DOHH2 (cell line): ENCODE measurements at regions not wholly inside any gene's neighbourhood (a gene's known extent, or its start where the extent isn't known, plus 50 kb on each side); places are given as distances from the start of the nearest gene placed in this dataset.

Experiments used
- EZH2phosphoT487 ChIP-seq: fragments of 200-600 bp; sonication (generic); IDR thresholded peaks from 2 replicates; pipeline ENCODE4 v1.6.1; 2017; ENCODE audit warnings: borderline replicate concordance, mild to moderate bottlenecking, antibody characterized with exemption, low read length, moderate library complexity, mixed read lengths
- TF ChIP-seq, protein P1 (sequence below): fragments of 200-600 bp; sonication (generic); IDR thresholded peaks from one replicate; pipeline ENCODE4 v1.5.1; 2014; ENCODE audit warnings: antibody characterized with exemption, mild to moderate bottlenecking, low read depth, low read length; ENCODE audit not compliant: poor library complexity, severe bottlenecking

DNA sequence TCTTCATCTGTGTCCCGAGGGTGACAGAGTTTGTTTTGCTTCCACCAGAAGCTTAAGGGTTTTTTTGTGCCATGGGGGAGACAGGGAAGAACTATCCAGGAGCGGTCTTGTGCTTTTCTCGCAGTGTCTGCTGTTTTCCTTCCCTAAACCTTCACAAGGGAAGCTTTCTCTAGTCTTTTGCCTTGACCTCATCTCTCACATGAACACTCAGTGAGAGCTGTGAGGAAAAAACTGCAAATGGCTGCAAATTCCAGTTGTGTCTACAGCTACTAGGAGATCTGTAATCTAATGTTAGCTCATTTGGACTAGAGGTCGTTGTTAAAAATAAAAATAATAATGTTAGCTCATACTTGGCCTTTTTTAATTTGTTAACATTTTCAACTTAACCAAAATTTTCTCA is 264.7 kb upstream of the SESN3 start:
- TF ChIP-seq, protein P1, sequence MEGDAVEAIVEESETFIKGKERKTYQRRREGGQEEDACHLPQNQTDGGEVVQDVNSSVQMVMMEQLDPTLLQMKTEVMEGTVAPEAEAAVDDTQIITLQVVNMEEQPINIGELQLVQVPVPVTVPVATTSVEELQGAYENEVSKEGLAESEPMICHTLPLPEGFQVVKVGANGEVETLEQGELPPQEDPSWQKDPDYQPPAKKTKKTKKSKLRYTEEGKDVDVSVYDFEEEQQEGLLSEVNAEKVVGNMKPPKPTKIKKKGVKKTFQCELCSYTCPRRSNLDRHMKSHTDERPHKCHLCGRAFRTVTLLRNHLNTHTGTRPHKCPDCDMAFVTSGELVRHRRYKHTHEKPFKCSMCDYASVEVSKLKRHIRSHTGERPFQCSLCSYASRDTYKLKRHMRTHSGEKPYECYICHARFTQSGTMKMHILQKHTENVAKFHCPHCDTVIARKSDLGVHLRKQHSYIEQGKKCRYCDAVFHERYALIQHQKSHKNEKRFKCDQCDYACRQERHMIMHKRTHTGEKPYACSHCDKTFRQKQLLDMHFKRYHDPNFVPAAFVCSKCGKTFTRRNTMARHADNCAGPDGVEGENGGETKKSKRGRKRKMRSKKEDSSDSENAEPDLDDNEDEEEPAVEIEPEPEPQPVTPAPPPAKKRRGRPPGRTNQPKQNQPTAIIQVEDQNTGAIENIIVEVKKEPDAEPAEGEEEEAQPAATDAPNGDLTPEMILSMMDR, result no peak
- TF ChIP-seq EZH2phosphoT487, result no peak
